ENCODE measurements at regions not wholly inside any gene's neighbourhood (a gene's known extent, or its start where the extent isn't known, plus 50 kb on each side); places are given as distances from the start of the nearest gene placed in this dataset.

- Histone ChIP-seq H3K4me3 (no peak overlapping the region), H3K4me1 (no peaks in the 10 kb centered on the region), H3K9me3 (no peaks in the 10 kb centered on the region), H3K27ac (no peak overlapping the region), H3K27me3 (peaks cover 5% of the 10 kb centered on the region), H3K36me3 (no peaks in the 10 kb centered on the region)
- DNase-seq (ENCODE audit: low spot score in 2 of 2) = no peak
- TF ChIP-seq POLR2A (IDR thresholded peaks at IDR 0.05) = no peak
- TF ChIP-seq POLR2AphosphoS5 (IDR thresholded peaks at IDR 0.05) = no peak
- no peak for TF ChIP-seq CTCF (IDR thresholded peaks at IDR 0.05)
- TF ChIP-seq EP300 (IDR thresholded peaks at IDR 0.05) = no peak
Measured at GRCh38 chr15:94778840-94779239, 547.5 kb downstream of the MCTP2 start.

- H3K27me3 ChIP-seq = peaks cover 5% of the 10 kb centered on the region
- 91% methylated on average over 4 of the region's 4 CpGs for WGBS
- H3K36me3 ChIP-seq = no peaks in the 10 kb centered on the region
- no peak overlapping the region for H3K4me3 ChIP-seq
- no peaks in the 10 kb centered on the region for H3K4me1 ChIP-seq
- DNase-seq (ENCODE audit: low spot score in 2 of 2) = no peak
- H3K9me3 ChIP-seq = no peaks in the 10 kb centered on the region
- TF ChIP-seq EP300 (IDR thresholded peaks at IDR 0.05) (no peak), CTCF (IDR thresholded peaks at IDR 0.05) (no peak), POLR2A (IDR thresholded peaks at IDR 0.05) (no peak), POLR2AphosphoS5 (IDR thresholded peaks at IDR 0.05) (no peak)
- no peak overlapping the region for H3K27ac ChIP-seq
Measured at GRCh38 chr15:94780166-94780565, 548.8 kb downstream of the MCTP2 start.

GRCh38 chr15:94785091-94785490, 553.7 kb downstream of the MCTP2 start:
- Histone ChIP-seq H3K9me3 (no peaks in the 10 kb centered on the region), H3K27ac (no peak overlapping the region), H3K4me3 (no peak overlapping the region), H3K36me3 (no peaks in the 10 kb centered on the region), H3K27me3 (no peaks in the 10 kb centered on the region), H3K4me1 (no peaks in the 10 kb centered on the region)
- no peak for TF ChIP-seq CTCF (IDR thresholded peaks at IDR 0.05)
- TF ChIP-seq POLR2A (IDR thresholded peaks at IDR 0.05) = no peak
- TF ChIP-seq EP300 (IDR thresholded peaks at IDR 0.05) = no peak
- no peak for TF ChIP-seq POLR2AphosphoS5 (IDR thresholded peaks at IDR 0.05)
- 84% methylated on average over 2 of the region's 2 CpGs for WGBS
- no peak for DNase-seq (ENCODE audit: low spot score in 2 of 2)

GRCh38 chr15:94791008-94791407, 559.6 kb downstream of the MCTP2 start:
- WGBS = 24% methylated on average over 2 of the region's 2 CpGs
- TF ChIP-seq POLR2AphosphoS5 (IDR thresholded peaks at IDR 0.05) (no peak), POLR2A (IDR thresholded peaks at IDR 0.05) (no peak)
- Histone ChIP-seq H3K36me3 (no peaks in the 10 kb centered on the region), H3K4me1 (peaks cover 3% of the 10 kb centered on the region), H3K4me3 (no peak overlapping the region), H3K27ac (no peak overlapping the region), H3K9me3 (no peaks in the 10 kb centered on the region), H3K27me3 (no peaks in the 10 kb centered on the region)
- no peak for DNase-seq (ENCODE audit: low spot score in 2 of 2)

GRCh38 chr15:94791510-94791909, 560.1 kb downstream of the MCTP2 start:
- 39% methylated on average over 2 of the region's 2 CpGs for WGBS
- no peak for DNase-seq (ENCODE audit: low spot score in 2 of 2)
- peaks cover 3% of the 10 kb centered on the region for H3K4me1 ChIP-seq

More at GRCh38 chr15:94791510-94791909, 560.1 kb downstream of the MCTP2 start:
- no peaks in the 10 kb centered on the region for H3K27me3 ChIP-seq
- no peaks in the 10 kb centered on the region for H3K36me3 ChIP-seq
- TF ChIP-seq CTCF (IDR thresholded peaks at IDR 0.05) (no peak), EP300 (IDR thresholded peaks at IDR 0.05) (no peak), POLR2A (IDR thresholded peaks at IDR 0.05) (no peak), POLR2AphosphoS5 (IDR thresholded peaks at IDR 0.05) (no peak)
- no peak overlapping the region for H3K4me3 ChIP-seq
- no peak overlapping the region for H3K27ac ChIP-seq
- no peaks in the 10 kb centered on the region for H3K9me3 ChIP-seq

Data from suprapubic skin (tissue), 4 donors.